KG1 (cell line): ENCODE measurements at regions not wholly inside any gene's neighbourhood (a gene's known extent, or its start where the extent isn't known, plus 50 kb on each side); places are given as distances from the start of the nearest gene placed in this dataset.
A peak's percentile ranks its signal among the peaks of the same experiment; 100 is the strongest.

Experiments
- DNase-seq: peaks from one replicate; lab custom pipeline; 2025; lab: John Stamatoyannopoulos, UW

- no peak for DNase-seq
These were observed 205.9 kb downstream of the IKZF2 start for GRCh38 chr2:212945526-212945925.

GRCh38 chr2:212943351-212943750 lies 208.1 kb downstream of the IKZF2 start:
- no peak for DNase-seq

GRCh38 chr2:212941361-212941760 lies 210.1 kb downstream of the IKZF2 start:
- DNase-seq, result no peak

- DNase-seq, result no peak
These were observed 210.6 kb downstream of the IKZF2 start for GRCh38 chr2:212940816-212941215.

- no peak for DNase-seq
These were observed 211.5 kb downstream of the IKZF2 start for GRCh38 chr2:212939777-212940531.

GRCh38 chr2:212938144-212938793 lies 213.1 kb downstream of the IKZF2 start:
- DNase-seq, result no peak

GRCh38 chr2:212936572-212936971 lies 214.8 kb downstream of the IKZF2 start:
- no peak for DNase-seq

- DNase-seq, result no peak
These were observed 215.7 kb downstream of the IKZF2 start for GRCh38 chr2:212935752-212936151.

GRCh38 chr2:212931271-212931670 lies 220.1 kb downstream of the IKZF2 start:
- DNase-seq, result no peak

GRCh38 chr2:212930556-212931260 lies 220.7 kb downstream of the IKZF2 start:
- DNase-seq, result no peak

GRCh38 chr2:212929971-212930370 lies 221.4 kb downstream of the IKZF2 start:
- DNase-seq, result no peak

GRCh38 chr2:212929116-212929515 lies 222.3 kb downstream of the IKZF2 start:
- DNase-seq, result no peak

GRCh38 chr2:212928681-212929080 lies 222.7 kb downstream of the IKZF2 start:
- DNase-seq, result no peak

- DNase-seq, result no peak
These were observed 224.5 kb downstream of the IKZF2 start for GRCh38 chr2:212926940-212927339.

GRCh38 chr2:212923393-212923792 lies 228.0 kb downstream of the IKZF2 start:
- no peak for DNase-seq

- DNase-seq, result no peak
These were observed 228.7 kb downstream of the IKZF2 start for GRCh38 chr2:212922701-212923100.

GRCh38 chr2:212921711-212922110 lies 229.7 kb downstream of the IKZF2 start:
- DNase-seq, result no peak

GRCh38 chr2:212921061-212921460 lies 230.4 kb downstream of the IKZF2 start:
- no peak for DNase-seq

GRCh38 chr2:212919238-212919637 lies 232.2 kb downstream of the IKZF2 start:
- DNase-seq, result no peak

- no peak for DNase-seq
These were observed 233.1 kb downstream of the IKZF2 start for GRCh38 chr2:212918336-212918735.

- no peak for DNase-seq
These were observed 236.2 kb downstream of the IKZF2 start for GRCh38 chr2:212915121-212915782.

- peak; percentile 22 for DNase-seq
These were observed 237.0 kb downstream of the IKZF2 start for GRCh38 chr2:212914392-212914791.
